GM18499 (cell line): ENCODE measurements at regions not wholly inside any gene's neighbourhood (a gene's known extent, or its start where the extent isn't known, plus 50 kb on each side); places are given as distances from the start of the nearest gene placed in this dataset.

Source experiments
- ATAC-seq: cut with Tn5 transposase; IDR thresholded peaks from one replicate; pipeline ENCODE4 v1.9.1; 2021; ENCODE audit warnings: moderate number of reproducible peaks; ENCODE audit not compliant: insufficient read depth, unreplicated experiment

- no peak for ATAC-seq
Measured at GRCh38 chr2:76341439-76341838, 630.7 kb upstream of the GCFC2 start.

- ATAC-seq, result no peak
Measured at GRCh38 chr2:76332871-76333270, 622.2 kb upstream of the GCFC2 start.

GRCh38 chr2:76330865-76331264 is 620.1 kb upstream of the GCFC2 start:
- no peak for ATAC-seq

- no peak for ATAC-seq
Measured at GRCh38 chr2:76326636-76327035, 615.9 kb upstream of the GCFC2 start.

GRCh38 chr2:76323381-76323780 is 612.7 kb upstream of the GCFC2 start:
- ATAC-seq, result no peak

GRCh38 chr2:76320716-76321115 is 610.0 kb upstream of the GCFC2 start:
- ATAC-seq, result no peak

- ATAC-seq, result no peak
Measured at GRCh38 chr2:76318848-76319360, 608.2 kb upstream of the GCFC2 start.

GRCh38 chr2:76316691-76317090 is 606.0 kb upstream of the GCFC2 start:
- ATAC-seq, result no peak

- ATAC-seq, result no peak
Measured at GRCh38 chr2:76314271-76315020, 603.7 kb upstream of the GCFC2 start.

- ATAC-seq, result no peak
Measured at GRCh38 chr2:76312236-76312635, 601.5 kb upstream of the GCFC2 start.

GRCh38 chr2:76311728-76312127 is 601.0 kb upstream of the GCFC2 start:
- ATAC-seq, result no peak

GRCh38 chr2:76310894-76311633 is 600.3 kb upstream of the GCFC2 start:
- ATAC-seq, result no peak

- ATAC-seq, result no peak
Measured at GRCh38 chr2:76307495-76307894, 596.8 kb upstream of the GCFC2 start.

GRCh38 chr2:76298041-76298440 is 587.3 kb upstream of the GCFC2 start:
- ATAC-seq, result no peak

- ATAC-seq, result no peak
Measured at GRCh38 chr2:76296438-76296837, 585.7 kb upstream of the GCFC2 start.

GRCh38 chr2:76295762-76296161 is 585.0 kb upstream of the GCFC2 start:
- ATAC-seq, result no peak

GRCh38 chr2:76288598-76288997 is 577.9 kb upstream of the GCFC2 start:
- ATAC-seq, result no peak

GRCh38 chr2:76288146-76288545 is 577.4 kb upstream of the GCFC2 start:
- ATAC-seq, result no peak

GRCh38 chr2:76283350-76283749 is 572.6 kb upstream of the GCFC2 start:
- no peak for ATAC-seq

GRCh38 chr2:76281156-76281841 is 570.6 kb upstream of the GCFC2 start:
- no peak for ATAC-seq

- ATAC-seq, result no peak
Measured at GRCh38 chr2:76280686-76281085, 570.0 kb upstream of the GCFC2 start.
